ENCODE measurements at regions not wholly inside any gene's neighbourhood (a gene's known extent, or its start where the extent isn't known, plus 50 kb on each side); places are given as distances from the start of the nearest gene placed in this dataset.

- FAIRE-seq (no peak), ATAC-seq (no peak), DNase-seq (ENCODE audit: low read depth in 1 of 2, low spot score in 1 of 2) (no peak)
- ChIA-PET POLR2A (no interaction called here), CTCF (interaction anchor here (1.2 kb wide), 1 partner anchor 11 kb away, joined by 4 read pairs; no protein-coding TSS in a partner anchor)
- H3K4me1 ChIP-seq: 0 out of 3 replicates have a peak, but pooled peaks cover 4% of the 10 kb centered on the region
- H3K4me3 ChIP-seq: no peak overlapping the region
- TF ChIP-seq ELK1 (IDR thresholded peaks at IDR 0.05; ENCODE audit: low read depth, low read length): no peak
- TF ChIP-seq, protein P1, sequence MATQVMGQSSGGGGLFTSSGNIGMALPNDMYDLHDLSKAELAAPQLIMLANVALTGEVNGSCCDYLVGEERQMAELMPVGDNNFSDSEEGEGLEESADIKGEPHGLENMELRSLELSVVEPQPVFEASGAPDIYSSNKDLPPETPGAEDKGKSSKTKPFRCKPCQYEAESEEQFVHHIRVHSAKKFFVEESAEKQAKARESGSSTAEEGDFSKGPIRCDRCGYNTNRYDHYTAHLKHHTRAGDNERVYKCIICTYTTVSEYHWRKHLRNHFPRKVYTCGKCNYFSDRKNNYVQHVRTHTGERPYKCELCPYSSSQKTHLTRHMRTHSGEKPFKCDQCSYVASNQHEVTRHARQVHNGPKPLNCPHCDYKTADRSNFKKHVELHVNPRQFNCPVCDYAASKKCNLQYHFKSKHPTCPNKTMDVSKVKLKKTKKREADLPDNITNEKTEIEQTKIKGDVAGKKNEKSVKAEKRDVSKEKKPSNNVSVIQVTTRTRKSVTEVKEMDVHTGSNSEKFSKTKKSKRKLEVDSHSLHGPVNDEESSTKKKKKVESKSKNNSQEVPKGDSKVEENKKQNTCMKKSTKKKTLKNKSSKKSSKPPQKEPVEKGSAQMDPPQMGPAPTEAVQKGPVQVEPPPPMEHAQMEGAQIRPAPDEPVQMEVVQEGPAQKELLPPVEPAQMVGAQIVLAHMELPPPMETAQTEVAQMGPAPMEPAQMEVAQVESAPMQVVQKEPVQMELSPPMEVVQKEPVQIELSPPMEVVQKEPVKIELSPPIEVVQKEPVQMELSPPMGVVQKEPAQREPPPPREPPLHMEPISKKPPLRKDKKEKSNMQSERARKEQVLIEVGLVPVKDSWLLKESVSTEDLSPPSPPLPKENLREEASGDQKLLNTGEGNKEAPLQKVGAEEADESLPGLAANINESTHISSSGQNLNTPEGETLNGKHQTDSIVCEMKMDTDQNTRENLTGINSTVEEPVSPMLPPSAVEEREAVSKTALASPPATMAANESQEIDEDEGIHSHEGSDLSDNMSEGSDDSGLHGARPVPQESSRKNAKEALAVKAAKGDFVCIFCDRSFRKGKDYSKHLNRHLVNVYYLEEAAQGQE (IDR thresholded peaks at IDR 0.05): no peak
- TF ChIP-seq NFE2L2 (conservative IDR thresholded peaks at IDR 0.05; ENCODE audit: low read length): no peak
- no peak for TF ChIP-seq FOXS1 (CRISPR knock-in tag; IDR thresholded peaks at IDR 0.05)
- no peak for TF ChIP-seq KDM5A (IDR thresholded peaks at IDR 0.05)
- no peak for TF ChIP-seq RCOR1 (IDR thresholded peaks at IDR 0.05; ENCODE audit: low read depth, low read length)
- no peaks in the 10 kb centered on the region for H3K9me3 ChIP-seq
- 0 out of 6 replicates have a peak overlapping the region, but pooled peaks of 1 of the 2 experiments have one; percentile 2 for H3K27ac ChIP-seq
- no peak overlapping the region for H3K4me2 ChIP-seq
- WGBS (ENCODE audit: missing lambda C conversion rate): 92% methylated on average over 8 of the region's 8 CpGs
These were observed 246.1 kb downstream of the RBM19 start for GRCh38 chr12:113719911-113720591.

- CTCF ChIA-PET: interaction anchor here (1.3 kb wide), 1 partner anchor 35 kb away, joined by 3 read pairs; no protein-coding TSS in a partner anchor
- ATAC-seq: no peak
- 25% methylated on average over 2 of the region's 2 CpGs for WGBS (ENCODE audit: missing lambda C conversion rate)
- H3K4me1 ChIP-seq: no peaks in the 10 kb centered on the region
- no peaks in the 10 kb centered on the region for H3K9me3 ChIP-seq
- DNase-seq (ENCODE audit: low read depth in 1 of 2, low spot score in 1 of 2): no peak
- H3K27ac ChIP-seq: no peak overlapping the region
- no peak overlapping the region for H3K4me3 ChIP-seq
- POLR2A ChIA-PET: no interaction called here
- TF ChIP-seq JUN (IDR thresholded peaks at IDR 0.05) (no peak), ZFP36 (IDR thresholded peaks at IDR 0.05; ENCODE audit: borderline replicate concordance, partially characterized antibody) (no peak), RFX5 (IDR thresholded peaks at IDR 0.05) (no peak), EHF (CRISPR knock-in tag; IDR thresholded peaks at IDR 0.05) (no peak), CBX2 (IDR thresholded peaks at IDR 0.05; ENCODE audit: borderline replicate concordance, low read depth) (no peak), PBX3 (IDR thresholded peaks at IDR 0.05) (no peak), MYC (IDR thresholded peaks at IDR 0.05; ENCODE audit: borderline replicate concordance, low read length) (no peak)
- no peak overlapping the region for H3K4me2 ChIP-seq
- FAIRE-seq: no peak
These were observed 241.5 kb upstream of the LHX5 start for GRCh38 chr12:113713156-113713555.

DNA sequence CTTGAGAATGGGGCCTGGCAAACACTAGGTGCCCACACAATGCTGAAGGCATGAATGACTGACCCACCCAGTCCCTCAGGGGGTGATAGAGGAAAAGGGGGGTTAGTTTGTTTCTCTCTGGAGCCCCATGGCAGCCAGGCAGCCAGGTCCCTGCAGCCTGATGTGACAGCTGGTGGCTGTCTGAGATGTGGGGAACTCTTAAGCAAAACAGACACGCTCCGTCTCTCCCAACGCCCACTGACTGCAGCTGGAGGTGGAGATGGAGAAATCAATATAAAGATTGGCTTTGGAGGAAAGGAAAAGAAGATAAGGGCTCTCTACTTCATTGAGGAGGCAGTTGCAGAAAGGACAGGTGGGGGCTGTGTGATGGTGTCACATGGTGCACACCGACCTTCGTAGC lies 240.8 kb upstream of the LHX5 start:
- TF ChIP-seq HES2 (IDR thresholded peaks at IDR 0.05) (no peak), KDM5A (IDR thresholded peaks at IDR 0.05) (no peak), HOXA7 (CRISPR knock-in tag; IDR thresholded peaks at IDR 0.05) (no peak), HDAC2 (IDR thresholded peaks at IDR 0.05) (no peak)
- no peak for FAIRE-seq
- DNase-seq (ENCODE audit: low read depth in 1 of 2, low spot score in 1 of 2): no peak
- no peaks in the 10 kb centered on the region for H3K4me1 ChIP-seq
- POLR2A ChIA-PET: no interaction called here
- no peak overlapping the region for H3K4me2 ChIP-seq
- CTCF ChIA-PET: interaction anchor here (1.3 kb wide), 1 partner anchor 34 kb away, joined by 3 read pairs; no protein-coding TSS in a partner anchor
- H3K27ac ChIP-seq: no peak overlapping the region
- no peak overlapping the region for H3K4me3 ChIP-seq
- no peak for ATAC-seq
- no peaks in the 10 kb centered on the region for H3K9me3 ChIP-seq
- WGBS (ENCODE audit: missing lambda C conversion rate): 67% methylated on average over 5 of the region's 5 CpGs
